Endothelial cell of hepatic sinusoid (primary cell): ENCODE measurements at regions not wholly inside any gene's neighbourhood (a gene's known extent, or its start where the extent isn't known, plus 50 kb on each side); places are given as distances from the start of the nearest gene placed in this dataset.

Experiments
- in situ Hi-C: cut with HindIII; loops from 2 replicates; pipeline ENCODE4 v1.10.0; 2017; ENCODE audit warnings: low sequenced_read_pairs

DNA sequence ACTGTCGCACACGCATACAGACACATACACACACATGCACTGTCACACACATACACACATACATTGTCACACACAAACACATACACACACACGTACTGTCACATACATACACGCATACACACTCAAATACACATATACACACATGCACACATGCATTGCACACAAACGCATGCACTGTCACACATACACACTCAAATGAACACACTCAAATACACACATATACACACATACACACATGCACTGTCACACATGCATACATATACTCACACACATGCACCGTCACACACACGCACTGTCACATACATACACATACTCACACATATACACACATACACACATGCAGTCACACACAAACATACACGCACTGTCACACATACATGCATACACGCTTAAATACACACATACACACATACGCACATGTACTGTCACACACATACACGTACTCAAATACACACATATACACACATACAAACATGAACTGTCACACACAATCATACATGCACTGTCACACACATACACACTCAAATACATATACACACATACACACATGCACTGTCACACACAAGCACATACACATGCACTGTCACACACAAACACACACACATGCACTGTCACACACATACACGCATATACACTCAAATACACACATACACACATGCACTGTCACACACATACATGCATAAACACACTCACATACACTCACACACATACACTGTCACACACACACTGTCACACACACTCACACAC is 548.6 kb upstream of the BTBD3 start:
- in situ Hi-C loops, result no loop called here

DNA sequence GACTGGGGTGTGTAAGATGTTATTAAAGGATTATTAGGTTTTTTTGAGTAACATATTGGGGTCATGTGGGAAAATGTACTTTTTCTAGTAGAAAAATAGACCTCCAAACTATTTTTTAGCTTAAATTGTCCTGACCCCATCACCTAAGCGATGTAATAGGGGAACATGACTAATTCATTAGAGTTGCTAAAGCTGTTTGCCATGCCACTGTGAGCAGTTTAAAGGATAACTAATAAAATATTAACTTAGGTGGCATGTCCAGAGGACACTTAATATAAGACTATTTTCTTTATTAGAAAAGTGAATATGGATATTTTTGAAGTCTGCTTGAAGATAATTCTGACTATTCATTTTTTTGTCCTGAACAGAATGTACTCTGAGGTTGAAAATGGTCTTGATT is 545.9 kb upstream of the BTBD3 start:
- in situ Hi-C loops, result no loop called here

DNA sequence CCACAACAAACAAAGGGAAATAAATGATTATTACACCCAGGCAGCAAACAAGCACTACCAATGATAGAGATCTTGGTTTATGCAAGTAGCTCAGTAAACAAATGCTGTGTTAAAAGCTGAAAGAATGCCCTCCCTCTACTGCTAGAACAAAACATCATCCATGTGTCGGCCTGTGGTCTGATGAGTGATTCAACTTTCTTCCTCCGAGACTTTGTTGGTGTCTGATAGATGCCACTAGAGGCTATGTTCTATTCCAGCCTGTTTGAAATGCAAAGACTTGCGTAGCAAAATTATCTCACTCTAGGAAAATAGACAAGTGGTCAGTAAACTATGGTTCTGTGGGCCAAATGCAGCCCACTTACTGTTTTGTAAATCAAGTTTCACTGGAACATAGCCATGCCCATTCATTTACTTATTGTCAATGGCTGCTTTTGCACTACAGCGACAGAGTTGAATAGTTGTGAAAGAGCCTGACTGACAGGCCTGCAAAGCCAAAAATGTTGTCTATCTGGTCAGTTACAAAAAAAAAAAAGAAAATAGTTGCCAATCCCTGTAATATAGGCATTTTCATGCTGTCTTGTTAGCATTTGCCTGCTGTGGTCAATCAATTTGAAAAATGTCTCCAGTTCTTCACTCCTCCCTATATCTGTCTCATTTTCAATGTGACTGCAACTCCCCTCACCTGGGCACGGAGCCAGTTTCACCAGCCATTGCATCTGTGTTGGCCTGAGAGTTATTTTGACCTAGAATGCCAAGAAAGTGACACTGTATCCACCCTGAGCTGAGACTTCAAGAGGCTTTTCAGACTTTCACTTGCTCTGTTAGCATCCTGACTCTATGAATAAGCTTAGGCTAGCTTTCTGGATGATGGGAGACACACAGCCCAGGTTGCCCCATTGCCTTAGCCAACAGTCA is 544.6 kb upstream of the BTBD3 start:
- in situ Hi-C loops, result no loop called here

DNA sequence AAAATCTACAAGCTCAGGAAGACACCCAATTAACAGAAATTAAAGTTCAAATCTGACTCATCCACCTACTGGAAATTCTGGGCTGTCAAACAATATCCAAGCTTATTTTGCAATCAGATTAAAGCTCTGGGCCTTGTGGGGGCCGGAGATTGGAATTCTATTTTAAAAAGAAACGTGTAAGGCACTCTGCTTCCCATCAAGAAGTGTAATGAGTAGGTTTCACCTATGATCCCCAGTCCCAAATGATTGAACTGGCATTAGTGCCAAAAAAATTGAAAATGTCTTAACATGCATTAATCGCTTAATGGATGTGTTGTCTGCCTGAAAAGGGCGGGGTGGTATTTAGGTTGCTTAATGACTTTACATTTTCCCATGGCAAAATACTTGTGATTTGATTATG is 542.4 kb upstream of the BTBD3 start:
- in situ Hi-C loops, result no loop called here

DNA sequence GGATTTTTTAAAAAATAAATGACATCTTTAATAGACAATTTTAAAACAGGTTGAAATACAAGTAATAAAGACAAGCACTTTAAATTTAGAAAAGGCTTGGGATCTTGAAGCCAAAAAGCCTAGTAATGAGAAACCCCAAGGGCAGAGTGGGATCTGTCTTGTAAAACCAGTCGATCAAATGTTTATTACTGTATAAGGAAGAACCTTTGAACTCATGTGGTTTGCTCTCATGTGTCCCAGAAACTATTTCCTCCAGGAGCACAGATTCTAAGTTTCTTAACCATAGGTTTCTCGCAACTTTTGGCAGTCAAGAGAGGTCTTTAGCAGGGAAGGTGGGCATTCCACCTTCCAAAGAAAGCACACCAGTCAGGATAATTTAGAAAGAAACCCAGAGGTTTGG is 541.7 kb upstream of the BTBD3 start:
- in situ Hi-C loops, result no loop called here

DNA sequence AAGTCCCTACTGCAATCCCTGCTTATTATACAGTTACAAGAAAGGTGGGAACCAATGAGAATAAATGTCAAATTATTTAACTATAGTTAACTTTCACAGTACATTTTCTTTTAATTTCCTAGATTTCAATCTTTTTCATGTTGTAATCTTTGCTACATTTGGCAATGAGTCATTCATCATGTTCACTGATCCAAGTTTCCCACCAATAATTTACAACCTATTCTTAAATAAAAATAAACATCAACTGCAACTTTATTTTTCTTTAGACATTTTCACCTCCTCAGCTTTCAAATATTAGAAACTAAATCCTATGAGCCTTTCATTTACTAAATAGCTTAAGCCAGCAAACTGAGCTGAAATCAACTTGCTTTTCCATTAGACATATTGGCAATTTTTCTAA is 541.3 kb upstream of the BTBD3 start:
- in situ Hi-C loops, result no loop called here

DNA sequence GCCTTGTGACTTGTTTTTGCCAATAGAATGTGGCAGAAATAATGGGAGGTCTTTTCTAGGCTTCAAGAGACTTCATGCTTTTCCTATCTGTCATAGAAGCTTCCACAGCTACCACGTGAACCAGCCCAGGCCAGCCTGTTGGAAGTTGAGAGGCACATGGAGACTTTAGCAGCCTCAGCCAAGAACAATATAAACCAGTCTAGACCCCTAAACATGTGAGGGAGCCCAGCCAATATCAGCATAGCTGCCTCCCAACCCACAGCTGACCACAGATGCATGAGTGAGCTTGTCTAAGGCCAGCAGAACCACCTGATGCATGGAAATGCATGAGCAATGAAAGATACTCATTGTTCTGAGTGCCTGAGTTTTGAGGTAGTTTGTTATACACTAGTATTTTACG is 540.7 kb upstream of the BTBD3 start:
- in situ Hi-C loops, result no loop called here

DNA sequence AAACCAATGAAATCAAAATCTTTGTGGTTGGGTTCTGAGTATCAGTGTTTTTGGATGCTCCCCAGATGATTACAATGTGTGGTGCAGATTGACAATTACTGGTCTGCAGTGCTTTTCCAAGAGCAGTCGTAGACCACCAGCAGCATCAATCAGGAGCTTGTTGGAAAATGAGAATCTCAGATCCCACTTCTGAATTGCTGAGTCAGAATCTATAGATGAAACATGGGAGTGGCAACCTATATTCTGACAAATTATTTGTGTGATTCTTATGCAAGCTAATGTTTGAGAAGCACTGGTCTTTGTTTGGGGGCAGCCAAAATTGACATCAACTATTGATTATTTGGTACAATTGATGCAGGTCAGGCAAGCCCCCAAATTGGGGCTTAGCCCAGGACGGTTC is 539.9 kb upstream of the BTBD3 start:
- in situ Hi-C loops, result no loop called here

DNA sequence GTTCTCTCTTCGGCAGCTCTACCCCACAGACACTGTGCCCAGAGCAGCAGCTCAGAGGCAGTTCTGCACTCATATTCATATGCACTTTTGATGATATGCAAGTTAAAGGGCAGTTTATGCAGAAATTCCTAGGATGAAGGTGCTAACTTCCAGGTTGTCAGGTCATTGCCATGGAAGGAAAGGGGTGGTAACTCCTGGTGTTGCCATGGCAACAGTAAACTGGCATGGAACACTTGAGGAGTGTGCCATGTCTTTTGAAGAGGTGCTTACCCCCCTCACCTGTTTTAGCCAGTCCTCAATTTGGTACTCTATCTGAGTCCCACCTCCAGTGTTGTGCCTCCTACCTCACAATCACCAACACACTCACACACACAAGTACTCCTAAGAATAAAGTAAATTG is 539.4 kb upstream of the BTBD3 start:
- in situ Hi-C loops, result no loop called here

DNA sequence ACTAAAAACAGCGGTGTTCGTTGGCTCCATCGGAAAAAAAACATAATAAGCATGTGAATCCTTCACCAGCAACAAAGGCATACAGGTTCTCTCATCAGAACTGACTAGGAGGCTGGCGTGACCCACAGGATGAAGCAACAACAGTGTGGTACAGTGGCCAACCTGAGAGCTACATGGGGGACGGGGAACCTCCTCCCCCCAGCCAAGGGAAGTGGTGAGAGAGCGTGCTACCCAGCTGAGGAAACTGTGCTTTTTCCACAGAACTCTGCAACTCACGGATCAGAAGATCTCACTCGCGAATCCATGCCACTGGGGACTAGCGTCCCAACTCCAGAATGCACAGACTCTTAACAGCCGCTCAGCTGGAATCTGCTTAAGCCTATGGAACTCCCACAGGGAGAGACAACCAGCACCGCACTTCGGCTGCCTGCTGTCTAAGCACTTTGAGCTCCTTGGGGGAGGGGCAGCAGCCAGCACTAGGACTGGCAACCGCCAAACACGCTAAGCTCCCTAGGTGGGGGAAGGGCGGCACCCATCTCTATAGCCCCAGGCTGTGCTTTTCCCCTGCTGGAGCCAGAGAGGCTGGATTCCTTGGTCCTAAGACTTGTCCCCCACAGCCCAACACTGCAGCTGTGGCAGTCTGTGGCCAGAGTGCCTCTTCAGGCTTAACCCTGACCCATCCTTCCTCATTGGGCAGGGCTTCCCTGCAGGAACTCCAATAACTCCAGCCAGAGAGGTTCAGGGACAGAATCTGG is 538.3 kb upstream of the BTBD3 start:
- in situ Hi-C loops, result no loop called here

DNA sequence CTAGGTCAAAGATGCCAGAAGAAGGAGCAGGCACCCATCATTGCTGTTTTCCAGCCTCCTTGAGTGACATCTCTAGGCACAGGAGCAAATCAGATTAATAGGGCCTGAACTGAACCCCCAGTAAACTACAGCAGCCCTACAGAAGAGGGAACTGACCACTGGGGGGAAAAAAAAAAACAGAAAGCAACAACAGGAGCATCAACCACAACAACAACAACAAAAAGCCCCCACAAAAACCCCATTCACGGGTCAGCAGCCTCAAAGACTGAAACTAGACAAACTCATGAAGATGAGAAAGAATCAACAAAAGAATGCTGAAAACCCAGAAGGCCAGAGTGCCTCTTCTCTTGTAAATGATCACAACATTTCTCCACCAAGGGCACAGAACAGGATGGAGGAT is 537.4 kb upstream of the BTBD3 start:
- in situ Hi-C loops, result no loop called here

DNA sequence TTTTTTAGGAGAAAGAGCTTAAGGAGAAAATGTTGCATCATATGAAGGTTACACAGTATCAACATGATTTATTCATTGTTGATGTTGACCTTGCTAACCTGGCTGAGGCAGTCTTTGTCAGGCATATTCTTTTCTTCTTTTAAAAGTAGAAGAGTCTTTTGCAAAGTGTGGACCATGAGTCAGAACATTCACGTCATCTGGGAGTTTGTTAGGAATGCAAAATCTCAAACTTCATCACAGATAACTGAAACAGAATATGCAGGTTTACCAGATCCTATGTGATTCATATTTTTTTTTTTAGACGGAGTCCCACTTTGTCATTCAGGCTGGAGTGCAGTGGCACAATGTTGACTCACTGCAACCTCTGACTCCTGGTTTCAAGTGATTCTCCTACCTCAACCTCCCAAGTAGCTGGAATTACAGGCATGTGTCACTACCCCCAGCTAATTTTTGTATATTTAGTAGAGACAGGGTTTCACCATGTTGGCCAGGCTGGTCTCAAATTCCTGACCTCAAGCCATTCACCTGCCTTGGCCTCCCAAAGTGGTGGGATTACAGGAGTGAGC is 530.4 kb upstream of the BTBD3 start:
- in situ Hi-C loops, result no loop called here

DNA sequence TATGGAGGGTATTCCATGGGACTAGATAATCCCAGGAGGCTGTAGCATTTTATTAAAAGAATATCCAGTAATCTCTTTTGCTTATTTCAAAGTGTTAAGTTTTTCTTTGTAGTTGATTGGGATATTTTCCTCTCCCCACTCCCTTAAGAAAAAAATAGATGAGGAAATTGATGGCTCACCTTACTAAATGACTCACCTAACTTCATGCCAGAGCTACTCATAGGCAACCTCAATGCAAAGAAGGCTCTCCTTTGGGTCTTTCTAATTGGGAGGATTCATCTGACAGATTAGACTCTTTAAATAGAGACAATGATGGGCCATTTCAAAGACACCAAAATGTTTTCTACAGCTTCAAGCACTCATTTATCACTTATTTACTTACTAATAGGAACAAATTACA is 528.5 kb upstream of the BTBD3 start:
- in situ Hi-C loops, result no loop called here

DNA sequence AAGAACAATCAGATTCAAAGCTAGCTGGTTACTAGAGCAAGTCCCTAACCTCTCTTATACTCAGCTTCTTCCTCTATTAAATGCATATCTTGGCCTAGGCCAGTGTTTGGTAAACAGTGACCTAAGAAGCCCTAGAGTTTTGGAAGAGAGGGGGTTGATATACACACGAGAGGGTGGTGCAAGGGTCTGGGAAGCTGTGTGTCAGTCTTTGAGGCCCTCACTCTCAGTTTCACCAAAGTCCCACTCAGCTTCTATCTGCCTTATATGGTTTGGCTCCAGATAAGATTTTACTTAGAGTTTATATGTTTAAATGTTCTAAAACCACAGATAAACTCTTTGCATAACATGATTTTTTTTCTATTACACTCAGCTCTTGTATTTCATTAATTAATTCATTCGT is 526.1 kb upstream of the BTBD3 start:
- in situ Hi-C loops, result no loop called here

DNA sequence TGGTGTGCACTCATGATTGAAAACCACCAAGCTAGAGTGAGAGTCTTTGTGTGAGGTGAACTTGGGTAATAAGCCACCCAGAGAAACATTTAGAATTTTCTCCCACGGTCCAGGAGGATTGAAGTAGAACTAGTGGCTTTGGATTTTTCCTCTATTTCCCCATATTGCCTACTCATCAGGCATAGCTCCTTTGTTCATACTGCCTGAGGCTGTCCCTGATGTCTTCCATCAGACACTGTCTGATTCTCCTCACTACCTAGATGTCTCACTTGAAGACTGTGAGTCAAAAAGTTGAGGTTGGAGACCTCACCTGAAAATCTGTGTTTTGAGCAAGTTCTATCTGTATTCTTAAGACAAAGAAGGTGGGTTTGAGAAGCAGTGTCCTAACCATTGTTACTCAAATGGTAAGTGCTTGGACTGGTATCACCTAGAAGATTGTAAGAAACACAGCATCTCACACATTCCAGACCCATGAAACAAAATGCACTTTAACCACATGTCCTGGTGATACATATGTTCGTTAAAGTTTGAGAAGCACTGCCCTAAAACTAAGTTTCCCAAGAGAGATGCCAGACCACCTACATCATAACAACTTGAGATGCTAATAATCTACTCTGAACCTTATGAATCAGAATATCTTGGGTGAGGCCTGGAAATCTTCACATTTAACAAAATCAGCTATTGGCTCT is 523.4 kb upstream of the BTBD3 start:
- in situ Hi-C loops, result no loop called here

DNA sequence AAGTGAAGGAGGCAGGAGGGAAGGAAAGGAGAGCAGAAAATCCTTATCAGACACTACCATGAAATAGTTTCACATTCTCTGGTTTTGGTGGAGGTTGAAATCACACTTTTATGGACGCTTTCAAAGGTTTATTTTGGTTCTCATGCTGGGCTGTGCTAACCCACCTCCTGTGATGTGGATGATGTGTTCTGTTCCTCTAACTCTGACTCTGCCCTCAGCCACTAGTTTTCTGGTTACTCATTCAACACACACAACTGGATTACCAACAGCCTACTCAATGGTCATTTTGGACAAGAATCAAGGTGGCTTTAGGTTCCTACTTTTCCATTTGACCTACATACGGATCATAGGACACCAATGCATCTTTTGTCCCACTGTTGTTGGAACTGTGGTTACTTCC is 522.1 kb upstream of the BTBD3 start:
- in situ Hi-C loops, result no loop called here

DNA sequence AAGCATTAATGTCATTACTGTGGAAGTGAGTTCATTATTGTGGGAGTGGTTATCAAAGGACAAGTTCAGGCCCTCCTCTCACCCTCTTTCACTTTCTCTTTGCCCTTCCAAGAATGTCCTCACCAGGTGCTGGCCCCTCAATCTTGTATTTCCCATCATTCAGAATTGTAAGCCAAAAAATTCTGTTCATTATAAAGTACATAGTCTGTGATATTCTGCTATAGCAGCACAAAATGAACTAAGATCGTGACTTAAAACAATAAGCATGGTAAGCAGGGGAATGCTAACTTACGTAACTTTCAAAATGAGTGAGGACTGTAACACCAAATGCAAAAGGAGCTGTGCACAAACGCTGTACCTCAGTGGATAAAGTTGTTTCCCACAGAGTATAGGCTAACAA is 515.7 kb upstream of the BTBD3 start:
- in situ Hi-C loops, result no loop called here

DNA sequence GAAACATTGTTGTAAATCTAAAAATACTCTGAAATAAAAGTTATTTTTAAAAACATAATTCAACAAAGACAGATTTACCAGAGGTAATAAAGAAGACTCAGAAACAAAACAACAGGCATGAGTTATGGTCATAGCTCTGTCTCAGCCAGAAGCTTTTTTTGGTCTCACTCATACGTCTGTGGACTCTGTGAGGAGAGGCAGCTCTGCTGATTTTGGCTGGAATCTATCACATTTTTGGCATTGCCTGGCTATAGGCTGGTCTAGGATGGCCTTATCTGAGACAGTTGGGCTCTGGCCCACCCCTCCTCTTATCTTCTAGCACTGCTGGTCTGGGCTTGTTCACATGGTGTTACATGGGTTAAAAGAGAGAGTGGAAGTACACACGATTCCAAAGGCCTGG is 514.0 kb upstream of the BTBD3 start:
- in situ Hi-C loops, result no loop called here

DNA sequence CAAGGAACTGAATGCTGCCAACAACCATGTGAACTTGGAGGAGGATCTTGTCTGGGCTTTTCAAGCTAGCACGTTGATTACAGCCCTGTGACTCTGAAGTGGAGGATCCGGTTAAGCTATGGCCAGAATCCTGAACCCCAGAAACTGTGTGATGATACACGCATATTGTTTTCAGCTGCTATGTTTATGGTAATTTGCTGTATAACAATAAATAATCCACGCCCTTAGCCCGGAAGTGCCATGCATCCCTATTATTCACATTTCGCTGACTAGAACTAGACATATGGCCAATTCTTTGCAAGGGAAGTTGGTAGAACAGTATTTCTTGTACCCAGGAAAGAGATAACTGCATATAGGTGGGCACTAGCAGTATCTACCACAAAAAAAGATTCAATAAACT is 510.8 kb upstream of the BTBD3 start:
- in situ Hi-C loops, result no loop called here

DNA sequence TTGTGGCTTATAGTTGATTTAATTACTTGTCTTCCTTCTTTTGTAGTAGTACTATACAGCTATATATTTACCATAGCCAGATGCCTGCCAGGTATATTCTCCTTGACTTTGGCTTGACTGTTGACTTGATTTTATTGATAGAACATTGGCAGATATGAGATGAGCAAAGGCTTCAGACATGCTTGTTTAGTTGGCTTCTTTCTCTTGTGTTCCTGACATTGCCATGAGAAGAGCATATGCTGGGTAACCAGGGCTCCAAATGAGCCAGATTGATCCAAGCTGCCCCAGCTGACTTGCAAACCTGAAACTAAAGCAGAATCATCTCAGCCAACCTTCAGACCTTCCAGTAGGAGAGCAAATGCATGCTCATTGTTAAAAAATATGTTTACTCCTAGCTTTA is 508.1 kb upstream of the BTBD3 start:
- in situ Hi-C loops, result no loop called here

DNA sequence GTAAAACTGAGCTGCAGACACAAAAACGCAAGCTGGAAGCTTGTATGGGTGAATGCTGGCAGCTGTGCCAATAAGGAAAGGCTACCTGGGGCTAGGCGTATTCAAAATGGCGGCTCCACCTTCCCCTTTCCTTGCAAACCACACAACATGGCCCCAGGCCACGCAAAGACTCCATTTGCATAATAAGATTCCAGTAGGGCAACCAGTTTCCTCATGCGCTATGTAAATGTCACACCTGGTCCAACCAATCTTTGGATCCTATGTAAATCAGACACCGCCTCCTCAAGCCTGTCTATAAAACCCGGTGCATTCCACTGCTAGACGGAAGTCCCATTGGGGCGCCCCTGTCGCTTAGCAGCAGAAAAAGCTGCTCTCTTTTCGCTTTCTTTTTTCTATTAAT is 505.9 kb upstream of the BTBD3 start:
- in situ Hi-C loops, result no loop called here
